LNCAP (cell line): ENCODE measurements at regions not wholly inside any gene's neighbourhood (a gene's known extent, or its start where the extent isn't known, plus 50 kb on each side); places are given as distances from the start of the nearest gene placed in this dataset.

Source experiments
- CTCF ChIP-seq: fragments of 450-650 bp; IDR thresholded peaks from 2 replicates; pipeline ENCODE4 v1.5.1; 2017; ENCODE audit warnings: mild to moderate bottlenecking

- no peak for TF ChIP-seq CTCF
Measured at GRCh38 chr13:26987486-26988013, 184.1 kb downstream of the USP12 start.

GRCh38 chr13:26985285-26985878, 186.2 kb downstream of the USP12 start:
- peak; percentile 69 for TF ChIP-seq CTCF

GRCh38 chr13:26984337-26984736, 187.3 kb downstream of the USP12 start:
- no peak for TF ChIP-seq CTCF

GRCh38 chr13:26983543-26984320, 187.9 kb downstream of the USP12 start:
- TF ChIP-seq CTCF = no peak

- TF ChIP-seq CTCF = no peak
Measured at GRCh38 chr13:26980099-26981031, 191.2 kb downstream of the USP12 start.

- TF ChIP-seq CTCF = no peak
Measured at GRCh38 chr13:26979334-26979733, 192.3 kb downstream of the USP12 start.
